NCI-H748 treated with DMSO at 0.1 percent for 48 hours (cell line): ENCODE measurements at regions not wholly inside any gene's neighbourhood (a gene's known extent, or its start where the extent isn't known, plus 50 kb on each side); places are given as distances from the start of the nearest gene placed in this dataset.
"Not testable (repeated sequence)": the region's sequence is repeated elsewhere in the genome, so short reads cannot be mapped to it uniquely, and the experiment has no call there.

Source experiments
- DNase-seq: peaks from one replicate; lab custom pipeline; 2025; lab: John Stamatoyannopoulos, UW

GRCh38 chr14:52202151-52202550 is 65.3 kb upstream of the PTGDR start:
- DNase-seq = no peak

GRCh38 chr14:52190337-52190931 is 77.1 kb upstream of the PTGDR start:
- no peak for DNase-seq

- DNase-seq = no peak
These were observed 78.2 kb upstream of the PTGDR start for GRCh38 chr14:52189325-52189724.

DNA sequence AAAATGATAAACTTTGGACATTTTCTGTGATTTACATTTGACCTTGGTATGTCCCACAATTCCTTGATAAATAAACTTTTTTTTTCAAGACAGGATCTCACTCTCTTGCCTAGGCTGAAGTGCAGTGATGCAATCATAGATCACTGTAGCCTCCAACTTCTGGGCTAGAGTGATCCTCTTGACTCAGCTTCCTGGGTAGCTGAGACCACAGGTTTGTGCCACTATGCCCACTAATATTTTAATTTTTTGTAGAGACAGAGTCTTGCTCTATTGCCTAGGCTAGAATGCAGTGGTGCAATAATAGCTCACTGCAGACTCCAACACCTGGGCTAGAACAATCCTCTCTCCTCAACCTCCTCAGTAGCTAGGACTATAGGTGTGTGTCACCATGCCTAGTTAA is 79.1 kb upstream of the PTGDR start:
- no peak for DNase-seq

DNA sequence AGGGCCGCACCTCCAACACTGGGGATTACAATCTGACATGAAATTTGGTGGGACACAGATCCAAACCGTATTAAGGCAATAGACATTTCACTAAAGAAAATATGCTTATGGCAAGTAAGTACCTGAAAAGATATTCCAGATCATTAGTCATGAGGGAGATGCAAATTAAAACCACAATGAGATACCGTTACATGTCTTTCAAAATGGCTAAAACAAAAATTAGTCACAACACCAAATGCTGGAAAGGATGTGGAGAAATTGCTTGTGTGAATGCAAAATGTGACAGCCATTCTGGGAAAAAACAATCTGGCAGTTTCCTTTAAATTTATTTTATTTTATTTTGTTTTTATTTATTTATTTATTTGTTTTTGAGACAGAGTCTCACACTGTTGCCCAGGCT is 82.3 kb upstream of the PTGDR start:
- DNase-seq = no peak

DNA sequence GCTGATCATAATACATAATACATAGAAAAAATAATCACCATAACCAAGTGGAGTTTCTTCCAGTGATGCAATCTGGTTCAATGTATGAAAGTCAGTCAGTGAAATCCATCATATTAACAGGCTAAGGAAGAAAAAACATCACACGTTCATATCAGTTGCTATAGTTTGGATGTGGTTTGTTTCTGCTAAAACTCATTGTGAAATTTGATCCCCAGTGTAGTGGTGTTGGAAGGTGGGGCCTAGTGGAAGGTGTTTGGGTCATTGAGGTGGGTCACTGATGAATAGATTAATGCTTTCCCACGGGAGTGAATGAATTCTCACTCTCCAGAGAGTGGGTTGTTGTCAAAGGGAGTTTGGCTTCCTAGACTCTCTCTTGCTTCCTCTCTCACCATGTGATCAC is 84.6 kb upstream of the PTGDR start:
- no peak for DNase-seq

DNA sequence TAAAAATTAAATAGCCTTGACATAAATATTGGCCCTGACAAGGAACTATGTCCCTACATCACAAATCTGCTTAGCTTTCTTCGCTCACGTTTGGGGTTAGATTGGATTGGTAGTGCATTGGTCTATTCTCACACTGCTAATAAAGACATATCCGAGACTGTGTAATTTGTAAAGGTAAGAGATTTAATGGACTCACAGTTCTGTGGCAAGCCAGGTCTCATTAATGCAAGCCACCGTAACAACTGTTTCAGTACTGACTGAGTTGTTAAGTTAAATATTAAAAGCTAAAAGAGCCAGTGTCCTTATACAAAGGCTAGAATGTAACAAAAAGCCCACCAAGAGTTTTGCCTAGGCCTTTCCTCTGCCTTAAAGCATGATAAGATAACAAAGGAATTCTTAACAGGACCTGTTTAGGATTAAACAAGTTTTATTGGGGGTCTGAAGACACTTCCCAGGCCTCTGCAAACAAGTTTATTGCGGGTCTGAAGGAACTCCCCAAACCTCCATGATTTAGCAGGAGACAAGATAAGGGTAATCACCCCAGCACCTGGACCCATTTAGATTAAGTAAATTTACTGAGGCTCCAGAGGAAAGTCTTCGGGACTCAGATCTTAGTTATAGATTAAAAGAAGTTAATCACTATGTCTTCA is 88.2 kb upstream of the PTGDR start:
- no peak for DNase-seq

DNA sequence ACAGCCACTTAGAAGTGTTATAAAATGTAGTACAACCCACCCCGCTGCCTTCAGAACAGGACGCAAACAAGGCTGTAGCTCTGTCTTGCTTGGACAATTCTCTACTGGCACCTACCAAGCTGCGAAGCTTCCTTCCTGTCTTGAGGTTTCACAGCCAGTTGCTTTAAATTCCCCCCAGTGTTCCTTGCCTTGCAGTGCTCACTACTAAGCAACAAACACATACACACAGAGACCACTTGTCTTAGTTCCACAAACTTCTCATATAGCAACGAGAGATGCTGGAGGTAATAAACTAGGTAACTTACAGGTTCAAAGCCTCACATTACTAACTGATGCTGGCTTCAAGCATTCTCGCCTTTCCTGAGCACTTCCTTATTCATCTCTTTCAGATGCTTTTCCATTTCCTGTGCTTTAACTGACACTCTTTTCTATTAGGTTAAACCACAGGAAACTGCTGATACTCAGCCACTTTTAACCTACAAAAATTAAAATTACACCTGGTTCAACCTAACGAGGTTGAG is 91.5 kb upstream of the PTGDR start:
- DNase-seq = no peak

- not testable (repeated sequence) for DNase-seq
These were observed 95.6 kb upstream of the PTGDR start for GRCh38 chr14:52171932-52172331.

DNA sequence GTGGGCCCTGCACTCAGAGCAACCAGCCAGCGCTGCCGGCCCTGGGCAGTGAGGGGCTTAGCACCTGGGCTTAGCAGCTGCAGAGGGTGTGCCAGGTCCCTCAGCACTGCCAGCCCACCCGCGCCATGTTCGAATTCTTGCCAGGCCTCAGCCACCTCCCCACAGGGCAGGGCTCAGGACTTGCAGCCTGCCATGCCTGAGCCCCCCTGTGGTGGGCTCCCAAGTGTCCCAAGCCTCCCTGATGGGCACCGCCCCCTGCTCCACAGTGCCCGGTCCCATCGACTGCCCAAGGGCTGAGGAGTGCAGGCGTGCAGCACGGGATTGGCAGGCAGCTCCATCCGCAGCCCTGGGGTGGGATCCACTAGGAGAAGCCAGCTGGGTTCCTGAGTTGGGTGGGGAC is 98.0 kb upstream of the NID2 start:
- no peak for DNase-seq

- no peak for DNase-seq
These were observed 86.9 kb upstream of the NID2 start for GRCh38 chr14:52155651-52156213.

GRCh38 chr14:52154992-52155650 is 86.3 kb upstream of the NID2 start:
- DNase-seq = no peak

DNA sequence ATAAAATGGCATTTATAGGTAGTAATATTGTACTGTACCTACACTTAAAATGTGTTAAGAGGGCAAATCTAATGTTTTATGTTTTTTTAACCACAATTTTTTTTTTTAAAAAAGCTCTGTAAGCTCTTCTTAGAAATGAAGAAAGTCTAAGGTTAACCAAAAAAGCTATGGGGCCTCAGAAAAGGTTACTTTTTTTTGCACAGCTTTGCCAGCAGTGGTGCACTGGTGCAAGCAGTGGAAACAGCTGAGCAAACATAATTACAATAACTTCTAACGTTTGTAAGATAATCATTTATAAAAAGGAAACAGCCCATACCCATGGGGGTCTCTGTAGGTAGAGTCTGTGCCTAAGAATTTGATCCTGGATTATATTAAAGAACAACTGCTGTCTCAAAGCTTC is 85.1 kb upstream of the NID2 start:
- peak; percentile 24 for DNase-seq

- no peak for DNase-seq
These were observed 81.3 kb upstream of the NID2 start for GRCh38 chr14:52150162-52150561.

DNA sequence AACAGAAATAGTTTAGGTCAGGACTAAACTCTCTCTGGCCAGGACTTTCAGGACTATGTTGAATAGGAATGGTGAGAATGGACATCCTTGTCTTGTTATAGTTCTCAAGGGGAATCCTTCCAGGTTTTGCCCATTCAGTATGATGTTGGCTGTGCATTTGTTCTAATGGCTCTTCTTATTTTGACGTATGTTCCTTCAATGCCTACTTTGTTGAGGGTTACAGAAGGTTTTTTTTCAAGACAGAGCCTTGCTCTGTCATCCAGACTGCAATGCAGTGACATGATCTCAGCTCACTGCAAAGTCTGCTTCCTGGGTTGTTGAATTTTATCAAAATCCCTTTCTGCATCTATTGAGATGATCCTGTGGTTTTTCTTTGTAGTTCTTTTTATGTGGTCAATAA is 79.5 kb upstream of the NID2 start:
- DNase-seq = no peak

DNA sequence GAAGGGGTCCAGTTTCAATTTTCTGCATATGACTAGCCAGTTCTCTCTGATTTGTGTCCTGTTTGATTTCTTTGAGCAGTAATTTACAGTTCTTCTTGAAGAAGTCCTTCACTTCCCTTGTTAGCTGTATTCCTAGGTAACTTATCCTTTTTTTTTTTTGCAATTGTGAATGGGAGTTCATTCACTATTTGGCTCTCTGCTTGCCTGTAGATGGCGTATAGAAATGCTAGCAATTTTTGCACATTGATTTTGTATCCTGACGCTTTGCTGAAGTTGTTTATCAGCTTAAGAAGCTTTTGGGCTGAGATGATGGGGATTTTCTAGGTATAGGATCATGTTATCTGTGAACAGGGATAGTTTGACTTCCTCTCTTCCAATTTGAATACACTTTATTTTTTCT is 77.6 kb upstream of the NID2 start:
- no peak for DNase-seq

- DNase-seq = not testable (repeated sequence)
These were observed 75.2 kb upstream of the NID2 start for GRCh38 chr14:52144099-52144498.

GRCh38 chr14:52142504-52142903 is 73.6 kb upstream of the NID2 start:
- DNase-seq = no peak

GRCh38 chr14:52131640-52132320 is 62.9 kb upstream of the NID2 start:
- DNase-seq = peak; percentile 90

DNA sequence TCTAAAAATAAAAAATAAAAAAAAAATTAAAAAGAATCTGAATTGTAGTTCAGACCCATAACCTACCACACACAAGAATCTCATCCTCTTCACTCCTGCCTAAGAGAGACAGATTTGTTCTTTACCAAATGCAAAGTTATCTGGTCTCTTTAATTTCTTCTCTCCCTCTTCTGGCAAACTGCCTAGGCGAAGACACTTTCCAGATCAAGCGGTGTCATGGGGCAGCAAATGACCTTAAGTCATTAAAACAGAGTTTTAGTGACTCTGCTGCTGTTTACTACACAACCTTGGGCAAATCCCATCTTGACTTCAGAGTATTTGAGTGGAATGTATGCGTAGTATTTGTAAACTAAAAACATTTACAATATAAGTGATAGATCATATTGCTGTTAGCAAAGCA is 60.9 kb upstream of the NID2 start:
- no peak for DNase-seq

- DNase-seq = no peak
These were observed 57.0 kb upstream of the NID2 start for GRCh38 chr14:52125885-52126284.
